CD4-positive, alpha-beta T cell treated with Interleukin-1 beta for 1 hour (primary cell): ENCODE measurements at regions not wholly inside any gene's neighbourhood (a gene's known extent, or its start where the extent isn't known, plus 50 kb on each side); places are given as distances from the start of the nearest gene placed in this dataset.

Experiments
- DNase-seq, 2 donors: peaks; one replicate each; pipeline ENCODE4 v3.0.0-alpha.2; 2020 to 2022

DNA sequence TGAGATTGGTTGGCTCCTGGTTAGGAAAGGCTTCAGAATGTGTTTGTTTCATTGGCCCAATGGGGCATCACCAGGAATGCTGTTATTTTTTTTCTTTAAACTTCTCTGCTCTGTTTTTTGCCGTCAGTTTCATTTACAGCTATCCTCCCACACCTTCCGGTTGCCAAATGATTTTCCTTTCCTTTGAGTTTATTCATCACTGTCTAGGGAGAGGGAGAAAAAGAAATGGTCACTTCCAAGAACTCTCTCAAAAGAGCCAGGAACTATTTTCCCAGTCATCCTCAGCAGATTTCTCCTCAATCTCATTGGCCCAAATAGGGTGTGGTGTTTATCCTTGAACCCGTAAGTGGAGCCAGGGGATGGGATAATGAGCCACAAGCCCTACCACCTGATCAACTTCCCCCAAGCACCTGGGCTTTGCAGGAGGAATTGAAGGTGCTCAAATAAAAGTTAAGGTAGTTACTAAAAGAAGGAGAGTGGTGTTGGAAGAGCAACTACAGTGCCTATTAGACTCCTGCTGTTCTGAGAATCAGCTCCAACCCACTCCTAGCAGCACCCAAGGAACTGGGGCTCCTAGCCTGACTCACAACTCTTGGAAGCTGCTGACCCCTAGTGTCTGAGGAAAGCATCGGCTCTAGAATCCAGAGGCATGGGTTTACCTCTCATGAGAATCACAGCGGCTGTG, 183.8 kb upstream of the IL12A start:
- DNase-seq, result peak; percentile 2 to 6

GRCh38 chr3:159805411-159805772, 183.2 kb upstream of the IL12A start:
- DNase-seq, result no peak

DNA sequence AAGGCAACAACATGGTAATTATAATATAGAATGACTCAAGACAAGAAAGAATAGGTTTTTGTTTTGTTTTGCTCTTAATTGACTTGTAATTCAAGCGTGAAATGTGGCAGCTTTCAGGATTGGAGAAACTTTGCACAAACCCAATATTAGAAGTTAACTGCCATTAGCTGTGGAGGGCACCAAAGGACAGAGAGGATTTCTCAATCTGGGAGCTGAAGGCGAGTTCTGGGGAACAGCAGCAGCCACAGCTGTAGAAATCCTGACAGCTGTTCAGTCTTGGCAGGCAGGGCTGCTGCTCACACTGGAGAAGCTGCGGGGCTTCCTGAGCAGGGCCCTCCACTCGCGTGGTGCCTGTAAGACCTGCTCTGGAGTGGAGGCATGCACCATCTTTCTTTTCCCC, 182.2 kb upstream of the IL12A start:
- DNase-seq, result no peak

DNA sequence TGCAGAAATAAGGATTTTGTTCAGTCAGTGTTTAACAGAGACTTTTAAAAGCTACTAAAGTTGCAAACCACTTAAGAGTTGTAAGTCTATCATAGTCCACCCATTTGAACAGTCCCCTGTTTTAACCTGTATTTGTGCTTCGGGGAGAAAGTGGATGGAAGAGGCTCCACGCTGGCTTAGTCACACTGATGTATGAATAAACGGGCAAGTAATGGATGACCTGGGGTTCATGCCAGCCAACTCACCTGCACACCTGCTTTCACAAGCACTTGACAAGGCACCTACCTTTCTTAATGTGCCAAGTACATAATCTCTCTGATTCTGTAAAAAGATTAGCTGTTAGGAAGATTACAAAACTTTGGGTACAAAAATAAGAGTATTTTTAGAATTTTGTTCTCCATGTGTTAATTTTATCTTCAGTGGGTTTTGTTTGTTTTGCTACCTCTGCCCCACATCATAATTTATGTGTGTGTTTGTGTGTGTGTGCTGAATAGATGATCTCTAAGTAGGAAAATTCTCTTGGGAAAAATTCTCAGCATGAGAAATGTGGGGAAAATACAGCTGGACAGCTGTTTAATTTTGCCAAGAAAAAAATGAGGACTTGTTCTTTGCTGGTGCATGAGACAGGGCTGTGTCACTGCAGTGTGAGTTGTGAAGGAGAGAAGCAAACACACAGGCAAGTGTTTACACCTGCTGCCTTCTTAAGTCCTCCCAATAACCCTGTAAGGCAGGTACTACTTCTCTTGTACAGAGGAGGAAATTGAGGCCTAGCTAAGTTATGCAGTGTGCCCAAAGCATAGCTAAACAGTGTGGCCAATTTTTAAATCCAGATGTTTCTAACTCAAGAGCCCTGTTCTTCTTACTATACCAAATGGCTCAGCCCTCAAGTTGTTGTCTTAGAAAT, 181.2 kb upstream of the IL12A start:
- DNase-seq, result no peak

- no peak for DNase-seq
Observed at GRCh38 chr3:159813822-159814531, 174.7 kb upstream of the IL12A start.

- no peak for DNase-seq
Observed at GRCh38 chr3:159816512-159816911, 172.1 kb upstream of the IL12A start.

GRCh38 chr3:159817126-159817525, 171.5 kb upstream of the IL12A start:
- DNase-seq, result no peak

- no peak for DNase-seq
Observed at GRCh38 chr3:159817571-159817970, 171.1 kb upstream of the IL12A start.

DNA sequence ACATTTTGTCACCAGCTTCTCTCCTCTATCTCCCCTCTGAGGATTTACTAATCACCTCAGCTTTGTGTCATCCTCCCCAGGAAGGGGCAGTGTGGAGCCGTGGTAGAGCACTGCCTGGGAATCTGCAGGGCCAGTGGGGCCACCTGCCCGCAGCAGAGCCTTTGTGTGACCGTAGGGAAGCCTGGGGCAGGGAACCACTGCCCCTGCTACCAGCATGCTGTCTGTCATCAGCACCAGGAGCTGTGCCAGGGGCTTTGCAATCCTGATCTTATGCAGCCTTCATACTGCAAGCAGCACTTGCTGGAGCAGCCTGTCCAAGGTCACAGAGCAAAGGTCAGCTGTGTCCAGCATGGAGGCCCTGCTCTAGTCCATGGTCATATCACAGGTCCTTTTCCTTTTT, 170.2 kb upstream of the IL12A start:
- DNase-seq, result no peak

- no peak for DNase-seq
Observed at GRCh38 chr3:159818997-159819500, 169.6 kb upstream of the IL12A start.

DNA sequence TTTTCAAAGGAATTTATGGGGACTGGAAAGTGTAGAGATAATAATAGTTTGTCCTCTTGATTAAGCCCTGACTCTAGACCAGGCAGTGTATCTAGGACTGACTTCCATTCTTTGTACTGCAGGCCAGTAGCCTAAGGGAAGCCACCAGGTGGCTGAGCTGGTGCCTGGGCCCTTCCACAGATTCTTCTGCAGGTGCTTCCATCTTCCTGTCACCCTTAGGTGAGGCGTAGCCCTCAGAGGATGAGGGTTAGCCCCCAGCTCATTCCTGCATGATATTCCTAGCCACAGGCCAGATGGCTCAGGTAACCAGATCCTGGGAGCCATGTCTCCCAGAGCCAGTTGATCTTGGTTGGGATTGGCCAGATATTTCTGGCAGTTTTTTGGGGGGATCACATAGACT, 169.0 kb upstream of the IL12A start:
- no peak for DNase-seq

DNA sequence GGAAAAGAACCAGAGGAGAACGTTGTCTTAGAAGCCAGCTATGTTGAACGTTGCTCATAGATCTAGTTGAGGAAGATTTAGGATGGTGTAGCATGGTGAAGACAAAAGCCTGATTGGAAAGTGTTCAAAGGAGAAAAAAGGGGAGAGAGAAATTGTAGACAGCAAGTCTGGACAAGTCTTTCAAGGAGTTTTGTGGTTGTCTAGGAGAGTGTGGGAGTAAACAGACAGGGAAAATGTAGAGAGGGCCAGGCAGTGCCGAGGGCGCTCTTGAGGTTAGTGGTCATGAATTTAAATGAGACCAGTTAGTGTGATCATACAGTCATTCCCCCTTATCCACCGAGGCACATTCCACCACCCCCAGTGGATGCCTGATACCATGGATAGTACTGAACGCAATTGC, 167.5 kb upstream of the IL12A start:
- no peak for DNase-seq

DNA sequence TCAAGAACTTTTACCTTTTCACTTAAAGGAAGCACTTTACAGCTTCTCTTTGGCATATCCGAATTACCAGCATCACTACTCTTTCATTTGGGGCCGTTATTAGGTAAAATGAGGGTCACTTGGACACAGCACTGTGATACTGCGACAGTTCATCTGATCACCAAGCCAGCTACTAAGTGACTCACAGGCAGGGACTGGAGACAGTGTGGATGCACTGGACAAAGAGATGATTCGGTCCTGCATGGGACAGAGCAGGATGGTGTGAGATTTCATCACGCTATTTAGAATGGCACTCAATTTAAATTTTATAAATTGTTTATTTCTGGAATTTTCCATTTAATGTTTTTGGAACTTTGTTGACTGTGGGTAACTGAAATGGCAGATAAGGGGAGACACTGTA, 166.9 kb upstream of the IL12A start:
- DNase-seq, result no peak

DNA sequence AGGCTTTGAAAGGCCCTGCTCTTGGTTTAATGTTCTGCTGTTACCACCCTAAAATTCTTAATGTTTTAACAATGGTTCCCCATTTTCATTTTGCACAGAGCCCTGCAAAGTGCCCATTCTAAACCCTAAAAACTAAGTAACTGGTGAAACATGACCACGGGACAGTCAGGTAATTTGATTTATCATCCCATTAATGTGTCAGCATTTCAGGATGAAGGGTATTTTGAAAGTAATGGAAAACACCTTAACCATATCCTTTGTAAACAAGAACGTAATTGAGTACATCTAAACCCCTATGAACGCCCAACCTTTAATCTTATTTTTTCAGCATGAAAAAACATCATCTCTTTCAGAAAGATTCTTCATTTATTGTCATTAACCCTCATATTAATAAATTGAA, 164.9 kb upstream of the IL12A start:
- DNase-seq, result no peak

- no peak for DNase-seq
Observed at GRCh38 chr3:159824333-159824732, 164.3 kb upstream of the IL12A start.

GRCh38 chr3:159825216-159825854, 163.3 kb upstream of the IL12A start:
- DNase-seq, result no peak

DNA sequence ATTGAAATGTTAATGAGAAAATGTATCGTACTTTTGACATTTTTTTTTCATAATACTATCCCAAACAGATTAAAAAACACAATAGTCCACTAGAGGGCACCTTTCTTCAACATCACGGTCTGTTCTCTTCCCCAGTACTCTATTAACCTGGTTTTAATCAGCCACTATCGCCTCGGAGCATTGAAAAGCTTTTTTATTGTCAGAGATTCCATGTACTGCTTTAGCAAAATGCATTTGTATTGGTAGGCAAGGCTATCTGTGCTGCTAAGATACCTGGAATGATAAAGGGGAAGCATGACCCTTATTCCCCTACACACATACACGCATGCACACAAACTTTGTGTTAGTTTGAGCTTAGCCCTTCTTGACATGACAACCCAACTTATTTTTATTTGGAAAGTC, 160.1 kb upstream of the IL12A start:
- DNase-seq, result peak in 1 of 2 donors; percentile 6

DNA sequence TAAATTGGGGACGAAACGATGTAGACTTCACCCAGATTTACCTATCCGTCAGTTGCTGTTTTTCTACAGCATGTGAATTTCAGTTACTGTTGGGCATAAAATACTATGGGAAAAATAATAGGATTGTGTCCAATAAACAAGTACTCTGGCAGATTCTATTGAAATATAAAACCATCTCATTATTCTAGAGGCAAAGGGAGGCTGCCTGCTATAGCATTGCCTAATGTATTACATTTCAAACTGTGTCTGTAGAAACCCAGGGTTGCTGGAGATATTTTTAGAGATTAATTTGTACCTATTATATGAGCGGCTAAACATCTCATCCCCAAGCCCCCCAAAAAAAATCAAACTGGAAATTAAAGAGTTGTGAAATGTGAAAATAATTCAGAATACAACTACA, 159.6 kb upstream of the IL12A start:
- DNase-seq, result no peak

DNA sequence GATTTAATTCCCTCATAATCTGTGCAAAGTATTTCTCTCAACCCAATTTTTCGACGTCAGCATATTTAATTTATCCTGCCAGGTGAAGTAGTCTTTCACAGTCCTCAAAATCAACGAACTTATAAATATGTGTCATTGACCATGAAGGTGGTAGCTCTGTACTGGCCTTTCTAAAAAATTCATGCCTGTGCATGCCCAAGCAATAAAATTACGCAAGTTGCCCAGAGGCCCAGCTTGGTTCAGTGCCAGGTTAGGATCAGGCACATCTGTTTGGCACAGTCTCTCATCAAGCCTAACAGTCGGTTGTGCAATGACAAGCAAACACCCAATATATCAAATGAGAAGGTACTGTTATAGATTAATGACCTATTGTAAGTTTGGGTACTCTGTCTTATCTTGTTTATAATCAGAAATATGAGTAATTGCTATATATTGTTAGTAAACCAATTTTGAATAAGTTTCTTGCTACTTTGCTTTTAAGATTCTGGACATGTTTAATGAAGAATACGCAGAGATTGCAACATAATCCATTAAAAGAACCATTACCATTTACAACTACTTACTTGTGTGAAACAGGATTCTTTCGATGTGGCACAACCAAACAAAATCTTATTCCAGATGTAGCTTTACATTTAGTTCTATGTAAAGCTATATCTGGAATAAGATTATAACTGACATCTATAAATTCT, 159.0 kb upstream of the IL12A start:
- no peak for DNase-seq

GRCh38 chr3:159830523-159831154, 158.0 kb upstream of the IL12A start:
- no peak for DNase-seq

DNA sequence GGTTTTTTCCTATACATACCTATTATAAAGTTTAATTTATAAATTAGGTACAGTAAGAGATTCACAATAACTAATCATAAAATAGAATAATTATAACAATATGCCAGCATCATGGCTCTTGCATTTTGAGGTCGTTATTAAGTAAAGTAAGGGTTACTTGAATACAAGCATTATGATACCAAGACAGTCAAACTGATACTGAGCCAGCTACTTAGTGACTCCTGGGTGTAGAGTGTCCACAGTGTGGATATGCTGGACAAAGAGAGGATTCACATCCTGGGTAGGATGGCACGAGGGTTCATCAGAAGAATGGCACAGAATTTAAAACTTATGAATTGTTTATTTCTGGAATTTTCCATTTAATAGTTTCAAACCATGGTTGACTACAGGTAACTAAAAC, 157.2 kb upstream of the IL12A start:
- DNase-seq, result no peak

DNA sequence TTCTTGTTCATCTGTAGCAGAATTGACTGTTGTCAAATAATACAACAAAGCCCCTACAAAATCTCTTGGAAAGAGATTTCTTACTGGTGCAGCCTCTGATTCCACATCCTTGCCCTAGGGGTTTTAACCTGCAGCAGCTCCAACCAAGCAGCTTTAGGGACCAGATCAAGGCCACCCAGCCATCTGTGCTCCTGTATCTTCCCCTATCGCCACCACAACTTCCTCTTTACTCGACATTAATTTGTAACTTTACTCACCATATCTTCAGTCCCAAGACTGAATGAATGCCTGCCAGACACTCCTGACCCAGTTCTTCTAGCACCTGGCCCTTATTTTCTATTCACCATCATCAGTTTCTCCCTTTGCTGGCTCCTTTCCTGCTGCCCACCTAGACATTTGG, 156.6 kb upstream of the IL12A start:
- DNase-seq, result peak in 1 of 2 donors; percentile 12
